ENCODE measurements at regions not wholly inside any gene's neighbourhood (a gene's known extent, or its start where the extent isn't known, plus 50 kb on each side); places are given as distances from the start of the nearest gene placed in this dataset.

GRCh38 chr2:74041726-74042125 is 57.0 kb downstream of the TET3 start:
- Histone ChIP-seq H3K9me3 (ENCODE audit: control insufficient read depth, insufficient read depth, low read length) (no peaks in the 10 kb centered on the region), H3K27me3 (ENCODE audit: control insufficient read depth, insufficient read depth, low read length) (no peaks in the 10 kb centered on the region), H3K27ac (ENCODE audit: low read depth, low read length) (no peak overlapping the region), H3K4me3 (ENCODE audit: low read depth, low read length) (no peak overlapping the region)
- DNase-seq (ENCODE audit: low read depth, low spot score) = no peak
- ChIA-PET CTCF (interaction anchor here (1.0 kb wide), 1 partner anchor 79 kb away, joined by 4 read pairs; no protein-coding TSS in a partner anchor), POLR2A (no interaction called here)
- TF ChIP-seq CTCF (IDR thresholded peaks at IDR 0.05; ENCODE audit: low read depth, low read length) = no peak

GRCh38 chr2:74042606-74043005 is 57.9 kb downstream of the TET3 start:
- DNase-seq (ENCODE audit: low read depth, low spot score) = no peak
- TF ChIP-seq CTCF (IDR thresholded peaks at IDR 0.05; ENCODE audit: low read depth, low read length) = no peak
- H3K27me3 ChIP-seq (ENCODE audit: control insufficient read depth, insufficient read depth, low read length) = no peaks in the 10 kb centered on the region
- no peaks in the 10 kb centered on the region; the same call in 1 of the 2 replicates for H3K9me3 ChIP-seq (ENCODE audit: control insufficient read depth, insufficient read depth, low read length)
- CTCF ChIA-PET = no interaction called here
- POLR2A ChIA-PET = no interaction called here
- H3K4me3 ChIP-seq (ENCODE audit: low read depth, low read length) = no peak overlapping the region
- H3K27ac ChIP-seq (ENCODE audit: low read depth, low read length) = no peak overlapping the region

GRCh38 chr2:74043345-74044329 is 58.9 kb downstream of the TET3 start:
- no peak for DNase-seq (ENCODE audit: low read depth, low spot score)
- Histone ChIP-seq H3K27me3 (ENCODE audit: control insufficient read depth, insufficient read depth, low read length) (no peaks in the 10 kb centered on the region), H3K4me3 (ENCODE audit: low read depth, low read length) (no peak overlapping the region), H3K9me3 (ENCODE audit: control insufficient read depth, insufficient read depth, low read length) (no peaks in the 10 kb centered on the region; the same call in 1 of the 2 replicates), H3K27ac (ENCODE audit: low read depth, low read length) (no peak overlapping the region)
- no peak for TF ChIP-seq CTCF (IDR thresholded peaks at IDR 0.05; ENCODE audit: low read depth, low read length)
- CTCF ChIA-PET = no interaction called here
- POLR2A ChIA-PET = no interaction called here

- Histone ChIP-seq H3K27ac (ENCODE audit: low read depth, low read length) (no peak overlapping the region), H3K9me3 (ENCODE audit: control insufficient read depth, insufficient read depth, low read length) (no peaks in the 10 kb centered on the region; the same call in 1 of the 2 replicates), H3K4me3 (ENCODE audit: low read depth, low read length) (no peak overlapping the region), H3K27me3 (ENCODE audit: control insufficient read depth, insufficient read depth, low read length) (no peaks in the 10 kb centered on the region)
- ChIA-PET CTCF (no interaction called here), POLR2A (no interaction called here)
- no peak for TF ChIP-seq CTCF (IDR thresholded peaks at IDR 0.05; ENCODE audit: low read depth, low read length)
- no peak for DNase-seq (ENCODE audit: low read depth, low spot score)
Measured at GRCh38 chr2:74044999-74045398, 60.3 kb downstream of the TET3 start.

- POLR2A ChIA-PET = no interaction called here
- TF ChIP-seq CTCF (IDR thresholded peaks at IDR 0.05; ENCODE audit: low read depth, low read length) = no peak
Measured at GRCh38 chr2:74045454-74045853, 60.7 kb downstream of the TET3 start.

More at GRCh38 chr2:74045454-74045853, 60.7 kb downstream of the TET3 start:
- CTCF ChIA-PET = no interaction called here
- Histone ChIP-seq H3K27ac (ENCODE audit: low read depth, low read length) (no peak overlapping the region), H3K4me3 (ENCODE audit: low read depth, low read length) (no peak overlapping the region), H3K9me3 (ENCODE audit: control insufficient read depth, insufficient read depth, low read length) (no peaks in the 10 kb centered on the region; the same call in 1 of the 2 replicates), H3K27me3 (ENCODE audit: control insufficient read depth, insufficient read depth, low read length) (no peaks in the 10 kb centered on the region)
- DNase-seq (ENCODE audit: low read depth, low spot score) = no peak
